Spleen (tissue), 11 donors: ENCODE measurements at regions not wholly inside any gene's neighbourhood (a gene's known extent, or its start where the extent isn't known, plus 50 kb on each side); places are given as distances from the start of the nearest gene placed in this dataset.

Experiments used
- DNase-seq: peaks from one replicate; pipeline ENCODE4 v3.0.0-alpha.2; 2020
- H3K27ac ChIP-seq, 8 donors: fragments of 200-600 bp; sonication (generic) in 7 of 8; 1 replicate in 4 of 8; 2 replicates in 4 of 8; pipeline versions ENCODE4 v1.5.0 to v1.8.0; 2016 to 2021; ENCODE audit warnings: inconsistent platforms in 4 of 8, mild to moderate bottlenecking in 4 of 8, moderate library complexity in 1 of 8
- H3K27me3 ChIP-seq, 7 donors: fragments of 200-600 bp; sonication (generic) in 6 of 7; replicated peaks in 1 of 7; 1 replicate in 4 of 7; 2 replicates in 3 of 7; pipeline versions ENCODE4 v1.5.0 to v1.8.0; 2016 to 2021; ENCODE audit warnings: inconsistent platforms in 3 of 7, mild to moderate bottlenecking in 1 of 7
- H3K36me3 ChIP-seq, 6 donors: fragments of 200-600 bp; sonication (generic) in 5 of 6; 1 replicate in 4 of 6; 2 replicates in 2 of 6; pipeline versions ENCODE4 v1.5.0 to v1.8.0; 2016 to 2021; ENCODE audit warnings: inconsistent platforms in 2 of 6
- H3K4me1 ChIP-seq, 6 donors: fragments of 200-600 bp; sonication (generic) in 5 of 6; 1 replicate in 3 of 6; 2 replicates in 3 of 6; pipeline versions ENCODE4 v1.5.0 to v1.8.0; 2016 to 2021; ENCODE audit warnings: inconsistent platforms in 3 of 6
- H3K4me3 ChIP-seq, 8 donors: fragments of 200-600 bp; sonication (generic) in 7 of 8; 1 replicate in 4 of 8; 2 replicates in 4 of 8; pipeline versions ENCODE4 v1.5.0 to v1.8.0; 2016 to 2021; ENCODE audit warnings: inconsistent platforms in 4 of 8, mild to moderate bottlenecking in 4 of 8, moderate library complexity in 2 of 8
- H3K9me3 ChIP-seq, 8 donors: fragments of 200-600 bp; sonication (generic) in 7 of 8; 1 replicate in 4 of 8; 2 replicates in 4 of 8; pipeline versions ENCODE4 v1.5.0 to v1.8.0; 2016 to 2021; ENCODE audit warnings: inconsistent platforms in 4 of 8
- CTCF ChIP-seq, 11 experiments: fragments of 200-600 bp in 7 of 11; fragments of 450-650 bp in 4 of 11; sonication (generic) in 4 of 11; IDR thresholded peaks in 8 of 11; conservative IDR thresholded peaks in 3 of 11; 1 replicate in 7 of 11; 2 replicates in 4 of 11; pipeline versions ENCODE4 v1.4.0 to v1.8.0; 2016 to 2021; ENCODE audit warnings: antibody characterized with exemption in 11 of 11, inconsistent platforms in 4 of 11, mild to moderate bottlenecking in 1 of 11
- POLR2A ChIP-seq, 3 donors: fragments of 450-650 bp; IDR thresholded peaks; one replicate each; pipeline ENCODE4 v1.5.1; 2017; ENCODE audit warnings: antibody characterized with exemption in 3 of 3, mild to moderate bottlenecking in 1 of 3
- POLR2AphosphoS5 ChIP-seq, 3 donors: sonication (generic); formaldehyde crosslinking; IDR thresholded peaks; one replicate each; pipeline ENCODE4 v1.5.1; 2017; ENCODE audit warnings: antibody characterized with exemption in 3 of 3
- WGBS, 5 donors: extraction: QIAGEN DNeasy Blood & Tissue Kit in 3 of 5; methylation state at CpG; one replicate each; pipeline versions ENCODE4 v1.1.5 to v1.1.7; 2013 to 2018; 5-methylcytosine and 5-hydroxymethylcytosine counted together
- intact Hi-C: fragments of 100-400 bp; cut with DNase I; formaldehyde crosslinking; loops from one replicate; pipeline ENCODE4 v1.15.0; 2023; ENCODE audit warnings: low total_unique reads
- donor health status: healthy with polysubstance abuse.
- donor health status: DM: no; HTN: no; CAD: no; lungs with moderate emphysema.
- donor health status: DM: no; HTN: no; CAD: no.
- donor health status: Bipolar disorder and iron deficiency.
- donor health status: healthy.
- donor health status: DM: no; HTN: no; CAD: no.
- donor health status: DM: yes; HTN: yes; CAD: no.

GRCh38 chr5:27516437-27516836 lies 478.1 kb upstream of the CDH9 start:
- TF ChIP-seq CTCF (IDR thresholded peaks at IDR 0.05 in 8 of 11, conservative IDR thresholded peaks at IDR 0.05 in 3 of 11), result no peak
- TF ChIP-seq POLR2AphosphoS5 (IDR thresholded peaks at IDR 0.05), result no peak
- TF ChIP-seq POLR2A (IDR thresholded peaks at IDR 0.05), result no peak
- WGBS, 5 donors, result 62 to 80% (median 68%) methylated on average over 2 of the region's 2 CpGs
- intact Hi-C loops, result no loop called here
- DNase-seq, result no peak
- no peak overlapping the region for H3K27ac ChIP-seq
- no peaks in the 10 kb centered on the region for H3K27me3 ChIP-seq
- H3K36me3 ChIP-seq, result no peaks in the 10 kb centered on the region
- no peak overlapping the region for H3K4me3 ChIP-seq
- H3K4me1 ChIP-seq, result no peaks in the 10 kb centered on the region
- peaks cover 0 to 44% (median 21%) of the 10 kb centered on the region in 8 donors for H3K9me3 ChIP-seq

- Histone ChIP-seq H3K4me1 (no peaks in the 10 kb centered on the region), H3K27me3 (no peaks in the 10 kb centered on the region), H3K4me3 (no peak overlapping the region), H3K27ac (no peak overlapping the region), H3K9me3 (peaks cover 0 to 17% (median 6%) of the 10 kb centered on the region in 8 donors), H3K36me3 (no peaks in the 10 kb centered on the region)
- DNase-seq, result no peak
- 54 to 70% (median 64%) methylated on average over 3 of the region's 3 CpGs for WGBS, 5 donors
- intact Hi-C loops, result no loop called here
- TF ChIP-seq POLR2AphosphoS5 (IDR thresholded peaks at IDR 0.05), result no peak
- TF ChIP-seq CTCF (IDR thresholded peaks at IDR 0.05 in 8 of 11, conservative IDR thresholded peaks at IDR 0.05 in 3 of 11), result no peak
- no peak for TF ChIP-seq POLR2A (IDR thresholded peaks at IDR 0.05)
These were observed 472.7 kb upstream of the CDH9 start for GRCh38 chr5:27511061-27511460.

GRCh38 chr5:27503813-27504212 lies 465.4 kb upstream of the CDH9 start:
- Histone ChIP-seq H3K27ac (no peak overlapping the region), H3K4me3 (no peak overlapping the region), H3K9me3 (peaks cover 0 to 15% (median 6%) of the 10 kb centered on the region in 8 donors), H3K36me3 (no peaks in the 10 kb centered on the region), H3K27me3 (no peaks in the 10 kb centered on the region), H3K4me1 (no peaks in the 10 kb centered on the region)
- intact Hi-C loops, result no loop called here
- DNase-seq, result no peak
- WGBS, 5 donors, result 55 to 73% (median 57%) methylated on average over 3 of the region's 3 CpGs
- no peak for TF ChIP-seq CTCF (IDR thresholded peaks at IDR 0.05 in 8 of 11, conservative IDR thresholded peaks at IDR 0.05 in 3 of 11)

DNA sequence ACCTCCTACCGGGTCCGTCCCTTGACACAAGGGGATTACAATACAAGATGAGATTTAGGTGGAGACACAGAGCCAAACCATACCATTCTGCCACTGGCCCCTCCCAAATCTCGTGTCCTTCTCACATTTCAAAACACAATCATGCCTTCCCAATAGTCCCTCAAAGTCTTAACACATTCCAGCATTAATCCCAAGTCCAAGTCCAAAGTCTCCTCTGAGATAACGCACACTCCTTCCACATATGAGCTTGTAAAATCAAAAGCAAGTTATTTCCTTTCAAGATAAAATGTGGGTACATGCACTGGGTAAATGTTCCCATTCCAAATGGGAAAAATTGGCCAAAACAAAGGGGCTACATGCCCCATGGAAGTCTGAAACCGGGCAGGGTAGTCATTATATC lies 463.9 kb upstream of the CDH9 start:
- WGBS, 5 donors, result 69 to 77% (median 70%) methylated on average over 5 of the region's 5 CpGs
- H3K9me3 ChIP-seq, result peaks cover 0 to 15% (median 4%) of the 10 kb centered on the region in 8 donors
- H3K4me3 ChIP-seq, result no peak overlapping the region
- no peak for DNase-seq
- no peaks in the 10 kb centered on the region for H3K4me1 ChIP-seq
- no peak for TF ChIP-seq POLR2AphosphoS5 (IDR thresholded peaks at IDR 0.05)
- TF ChIP-seq CTCF (IDR thresholded peaks at IDR 0.05 in 8 of 11, conservative IDR thresholded peaks at IDR 0.05 in 3 of 11), result no peak
- no peak for TF ChIP-seq POLR2A (IDR thresholded peaks at IDR 0.05)
- no peak overlapping the region for H3K27ac ChIP-seq
- intact Hi-C loops, result no loop called here
- no peaks in the 10 kb centered on the region for H3K36me3 ChIP-seq
- H3K27me3 ChIP-seq, result no peaks in the 10 kb centered on the region
